ENCODE measurements at regions not wholly inside any gene's neighbourhood (a gene's known extent, or its start where the extent isn't known, plus 50 kb on each side); places are given as distances from the start of the nearest gene placed in this dataset.
A peak's percentile ranks its signal among the peaks of the same experiment; 100 is the strongest.

DNA sequence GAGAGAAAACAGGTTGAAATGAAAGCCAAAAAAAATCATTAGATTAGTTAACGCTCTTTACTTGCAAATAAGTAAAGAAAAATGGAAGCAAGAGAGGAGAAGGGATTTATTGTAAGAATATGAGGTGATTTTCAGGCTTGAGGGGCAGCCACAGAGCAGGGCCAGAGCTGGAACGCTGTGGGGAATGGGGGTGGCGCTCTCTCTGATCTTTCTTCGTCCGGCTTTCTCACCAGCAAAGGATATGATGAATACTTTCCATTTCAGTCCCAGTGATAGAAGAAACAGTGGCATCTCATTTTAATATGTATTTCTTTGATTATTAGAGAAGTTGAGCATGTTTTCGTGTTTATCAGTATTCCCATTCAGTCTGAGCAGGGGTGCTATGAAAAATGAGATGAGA is 112.2 kb downstream of the SKIDA1 start:
- no peak overlapping the region for H2BK15ac ChIP-seq (ENCODE audit: low read depth, poor library complexity, severe bottlenecking)
- WGBS = 86% methylated on average over 6 of the region's 6 CpGs
- H3K27me3 ChIP-seq (ENCODE audit: control insufficient read depth in 1 of 2, insufficient read depth in 1 of 2, low read length in 2 of 2) = no peaks in the 10 kb centered on the region
- H3K4me2 ChIP-seq (ENCODE audit: low read length, poor library complexity, severe bottlenecking) = no peak overlapping the region
- H3K9me3 ChIP-seq (ENCODE audit: control insufficient read depth, low read length) = no peaks in the 10 kb centered on the region
- no peaks in the 10 kb centered on the region for H3K36me3 ChIP-seq (ENCODE audit: control insufficient read depth in 1 of 2, insufficient read depth in 2 of 2, low read depth in 1 of 2, low read length in 2 of 2)
- no peak overlapping the region for H3K27ac ChIP-seq (ENCODE audit: low read length, poor library complexity, severe bottlenecking)
- H3K4ac ChIP-seq (ENCODE audit: low read depth in 1 of 2, low read length in 2 of 2) = no peak overlapping the region
- no peak overlapping the region for H3K4me3 ChIP-seq (ENCODE audit: insufficient read depth in 1 of 2, low read depth in 1 of 2, low read length in 2 of 2)
- H3K23ac ChIP-seq (ENCODE audit: low read length in 2 of 2) = no peak overlapping the region
- no peaks in the 10 kb centered on the region for H3K4me1 ChIP-seq (ENCODE audit: control insufficient read depth, insufficient read depth, low read depth, low read length)
- no peak overlapping the region for H3K18ac ChIP-seq (ENCODE audit: low read depth in 1 of 2, low read length in 2 of 2)
- no peak for DNase-seq
- H3K9ac ChIP-seq (ENCODE audit: low read length) = no peak overlapping the region
- no peak overlapping the region for H2AK5ac ChIP-seq (ENCODE audit: low read length, severe bottlenecking)
- H2BK12ac ChIP-seq (ENCODE audit: low read length in 2 of 2) = no peak overlapping the region
- H3K79me1 ChIP-seq (replicated peaks; ENCODE audit: low read length, poor library complexity, severe bottlenecking) = no peaks in the 10 kb centered on the region
- no peak overlapping the region for H3K14ac ChIP-seq (ENCODE audit: low read length in 2 of 2)
- H2AFZ ChIP-seq (ENCODE audit: low read depth, low read length) = no peak overlapping the region
- H4K8ac ChIP-seq (ENCODE audit: low read length) = no peak overlapping the region
- no peak overlapping the region for H4K91ac ChIP-seq (ENCODE audit: low read length)
- no peak overlapping the region for H2BK5ac ChIP-seq (ENCODE audit: low read depth, low read length, poor library complexity, severe bottlenecking)
- H2BK120ac ChIP-seq (ENCODE audit: low read depth, low read length) = no peak overlapping the region

DNA sequence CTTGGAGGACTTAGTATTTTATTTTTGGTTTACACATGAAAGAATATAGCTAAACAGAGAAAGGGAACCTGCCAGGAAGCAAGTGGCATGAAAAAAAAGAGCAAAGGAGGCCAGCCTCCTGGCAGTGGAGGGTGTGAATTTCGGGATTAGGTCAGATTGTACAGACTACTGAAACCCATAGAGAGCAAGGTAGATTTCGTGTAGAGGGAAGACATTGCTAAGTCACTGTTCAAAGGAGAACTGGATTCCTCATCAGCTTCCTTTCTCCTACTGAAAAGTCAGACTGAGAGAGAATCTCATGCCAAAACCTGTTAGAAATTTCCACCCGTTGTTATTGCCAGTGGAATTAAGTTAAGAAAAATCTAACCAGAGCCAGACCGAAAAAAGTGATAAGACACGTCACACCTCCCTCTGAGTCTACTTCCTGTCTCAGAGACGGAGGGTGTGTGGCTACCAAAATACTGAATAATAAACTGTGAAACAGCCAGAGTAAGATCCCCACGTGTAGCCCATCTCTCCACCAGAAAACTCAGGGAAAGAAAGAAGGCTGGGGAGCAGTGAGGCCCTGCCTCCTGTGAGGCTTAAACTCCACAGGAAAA is 118.8 kb downstream of the SKIDA1 start:
- Histone ChIP-seq H3K27me3 (ENCODE audit: control insufficient read depth in 1 of 2, insufficient read depth in 1 of 2, low read length in 2 of 2) (no peaks in the 10 kb centered on the region), H3K36me3 (ENCODE audit: control insufficient read depth in 1 of 2, insufficient read depth in 2 of 2, low read depth in 1 of 2, low read length in 2 of 2) (no peaks in the 10 kb centered on the region), H2BK12ac (ENCODE audit: low read length in 2 of 2) (no peak overlapping the region), H3K4me3 (ENCODE audit: insufficient read depth in 1 of 2, low read depth in 1 of 2, low read length in 2 of 2) (no peak overlapping the region), H2BK15ac (ENCODE audit: low read depth, poor library complexity, severe bottlenecking) (no peak overlapping the region), H4K8ac (ENCODE audit: low read length) (no peak overlapping the region), H4K91ac (ENCODE audit: low read length) (no peak overlapping the region), H3K4me1 (ENCODE audit: control insufficient read depth, insufficient read depth, low read depth, low read length) (peaks cover 5% of the 10 kb centered on the region), H3K4me2 (ENCODE audit: low read length, poor library complexity, severe bottlenecking) (no peak overlapping the region), H3K27ac (ENCODE audit: low read length, poor library complexity, severe bottlenecking) (no peak overlapping the region), H3K4ac (ENCODE audit: low read depth in 1 of 2, low read length in 2 of 2) (no peak overlapping the region), H3K14ac (ENCODE audit: low read length in 2 of 2) (no peak overlapping the region), H2AFZ (ENCODE audit: low read depth, low read length) (no peak overlapping the region), H3K23ac (ENCODE audit: low read length in 2 of 2) (no peak overlapping the region), H3K9me3 (ENCODE audit: control insufficient read depth, low read length) (no peaks in the 10 kb centered on the region), H2AK5ac (ENCODE audit: low read length, severe bottlenecking) (no peak overlapping the region), H3K18ac (ENCODE audit: low read depth in 1 of 2, low read length in 2 of 2) (no peak overlapping the region), H3K9ac (ENCODE audit: low read length) (peak overlapping the region; percentile 43), H3K79me1 (replicated peaks; ENCODE audit: low read length, poor library complexity, severe bottlenecking) (no peaks in the 10 kb centered on the region), H2BK120ac (ENCODE audit: low read depth, low read length) (no peak overlapping the region), H2BK5ac (ENCODE audit: low read depth, low read length, poor library complexity, severe bottlenecking) (no peak overlapping the region)
- no peak for DNase-seq
- 78% methylated on average over 7 of the region's 7 CpGs for WGBS

DNA sequence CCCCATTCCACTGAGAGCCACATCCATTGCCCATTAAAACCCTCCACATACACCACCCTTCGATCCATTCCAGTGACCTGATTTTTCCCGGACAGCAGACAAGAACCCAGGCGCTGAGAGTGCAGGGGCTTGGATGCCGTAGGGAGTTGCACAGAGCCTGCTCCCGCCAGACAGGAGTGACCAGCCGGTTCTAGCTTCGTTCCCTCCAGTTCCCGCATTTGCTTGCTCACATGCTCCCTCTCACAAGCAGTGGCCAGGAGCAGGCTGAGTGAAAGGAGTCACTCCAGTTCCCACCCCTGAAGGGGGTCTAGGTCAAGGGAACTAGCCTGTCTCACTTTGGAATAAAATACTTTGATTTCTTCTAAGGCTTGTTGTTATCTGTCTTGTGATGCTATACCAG is 119.5 kb downstream of the SKIDA1 start:
- Histone ChIP-seq H3K9me3 (ENCODE audit: control insufficient read depth, low read length) (no peaks in the 10 kb centered on the region), H3K4me2 (ENCODE audit: low read length, poor library complexity, severe bottlenecking) (no peak overlapping the region), H4K91ac (ENCODE audit: low read length) (no peak overlapping the region), H2BK15ac (ENCODE audit: low read depth, poor library complexity, severe bottlenecking) (no peak overlapping the region), H3K4ac (ENCODE audit: low read depth in 1 of 2, low read length in 2 of 2) (no peak overlapping the region), H2AFZ (ENCODE audit: low read depth, low read length) (no peak overlapping the region), H3K18ac (ENCODE audit: low read depth in 1 of 2, low read length in 2 of 2) (no peak overlapping the region), H3K27ac (ENCODE audit: low read length, poor library complexity, severe bottlenecking) (no peak overlapping the region), H3K14ac (ENCODE audit: low read length in 2 of 2) (no peak overlapping the region), H2AK5ac (ENCODE audit: low read length, severe bottlenecking) (no peak overlapping the region), H3K27me3 (ENCODE audit: control insufficient read depth in 1 of 2, insufficient read depth in 1 of 2, low read length in 2 of 2) (no peaks in the 10 kb centered on the region), H3K23ac (ENCODE audit: low read length in 2 of 2) (no peak overlapping the region), H3K4me3 (ENCODE audit: insufficient read depth in 1 of 2, low read depth in 1 of 2, low read length in 2 of 2) (no peak overlapping the region), H3K4me1 (ENCODE audit: control insufficient read depth, insufficient read depth, low read depth, low read length) (peaks cover 5% of the 10 kb centered on the region), H2BK120ac (ENCODE audit: low read depth, low read length) (no peak overlapping the region), H3K36me3 (ENCODE audit: control insufficient read depth in 1 of 2, insufficient read depth in 2 of 2, low read depth in 1 of 2, low read length in 2 of 2) (no peaks in the 10 kb centered on the region), H2BK5ac (ENCODE audit: low read depth, low read length, poor library complexity, severe bottlenecking) (no peak overlapping the region), H4K8ac (ENCODE audit: low read length) (no peak overlapping the region), H2BK12ac (ENCODE audit: low read length in 2 of 2) (no peak overlapping the region), H3K9ac (ENCODE audit: low read length) (no peak overlapping the region), H3K79me1 (replicated peaks; ENCODE audit: low read length, poor library complexity, severe bottlenecking) (no peaks in the 10 kb centered on the region)
- DNase-seq = no peak
- 87% methylated on average over 8 of the region's 8 CpGs for WGBS

DNA sequence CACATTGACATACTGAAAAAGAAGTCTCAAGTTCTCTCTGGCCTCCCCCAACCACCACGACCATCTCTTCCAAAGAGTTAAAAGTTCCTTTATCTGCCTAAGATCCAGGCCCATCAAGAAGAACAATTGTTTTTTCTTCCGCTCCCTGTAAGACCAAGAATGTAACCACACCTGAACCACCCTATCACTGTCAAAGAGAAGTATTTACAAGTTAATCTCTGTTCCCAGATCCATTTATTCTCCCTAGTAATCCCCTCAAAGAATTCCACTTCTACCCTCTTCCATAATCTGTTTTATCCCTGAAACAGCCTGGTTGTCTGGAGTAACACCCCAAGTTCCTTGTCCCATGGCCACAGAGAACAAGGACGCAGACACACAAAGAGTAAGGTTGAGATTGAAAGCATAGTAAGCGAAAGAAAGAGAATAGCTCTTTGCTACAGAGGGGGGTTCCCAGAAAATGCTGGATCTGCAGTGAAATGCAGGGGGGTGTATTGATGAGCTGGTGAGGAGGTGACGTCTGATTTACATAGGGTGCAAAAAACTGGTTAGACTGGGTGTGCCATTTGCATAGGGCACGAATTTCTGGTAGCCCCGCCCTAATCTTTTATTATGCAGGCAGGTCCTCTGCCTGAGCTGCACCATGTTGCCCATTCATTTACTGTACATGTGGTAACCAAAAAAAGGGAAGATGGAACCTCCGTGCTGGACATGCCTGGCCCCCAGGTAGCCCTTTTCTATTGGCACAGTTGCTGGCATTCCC is 122.0 kb downstream of the SKIDA1 start:
- H3K9ac ChIP-seq (ENCODE audit: low read length) = no peak overlapping the region
- no peak overlapping the region for H3K14ac ChIP-seq (ENCODE audit: low read length in 2 of 2)
- no peak overlapping the region for H3K4me2 ChIP-seq (ENCODE audit: low read length, poor library complexity, severe bottlenecking)
- no peak overlapping the region for H2BK5ac ChIP-seq (ENCODE audit: low read depth, low read length, poor library complexity, severe bottlenecking)
- no peak overlapping the region for H2AK5ac ChIP-seq (ENCODE audit: low read length, severe bottlenecking)
- WGBS = 90% methylated on average over 8 of the region's 8 CpGs
- H2BK120ac ChIP-seq (ENCODE audit: low read depth, low read length) = no peak overlapping the region
- no peak overlapping the region for H3K18ac ChIP-seq (ENCODE audit: low read depth in 1 of 2, low read length in 2 of 2)
- peaks cover 8% of the 10 kb centered on the region for H3K4me1 ChIP-seq (ENCODE audit: control insufficient read depth, insufficient read depth, low read depth, low read length)
- H2AFZ ChIP-seq (ENCODE audit: low read depth, low read length) = no peak overlapping the region
- no peak for DNase-seq
- H3K23ac ChIP-seq (ENCODE audit: low read length in 2 of 2) = no peak overlapping the region
- no peak overlapping the region for H3K27ac ChIP-seq (ENCODE audit: low read length, poor library complexity, severe bottlenecking)
- no peak overlapping the region for H4K91ac ChIP-seq (ENCODE audit: low read length)
- no peak overlapping the region for H2BK12ac ChIP-seq (ENCODE audit: low read length in 2 of 2)
- H3K4me3 ChIP-seq (ENCODE audit: insufficient read depth in 1 of 2, low read depth in 1 of 2, low read length in 2 of 2) = no peak overlapping the region
- no peak overlapping the region for H2BK15ac ChIP-seq (ENCODE audit: low read depth, poor library complexity, severe bottlenecking)
- H4K8ac ChIP-seq (ENCODE audit: low read length) = no peak overlapping the region
- no peaks in the 10 kb centered on the region for H3K79me1 ChIP-seq (replicated peaks; ENCODE audit: low read length, poor library complexity, severe bottlenecking)
- H3K4ac ChIP-seq (ENCODE audit: low read depth in 1 of 2, low read length in 2 of 2) = no peak overlapping the region
- no peaks in the 10 kb centered on the region for H3K36me3 ChIP-seq (ENCODE audit: control insufficient read depth in 1 of 2, insufficient read depth in 2 of 2, low read depth in 1 of 2, low read length in 2 of 2)
- H3K9me3 ChIP-seq (ENCODE audit: control insufficient read depth, low read length) = no peaks in the 10 kb centered on the region
- H3K27me3 ChIP-seq (ENCODE audit: control insufficient read depth in 1 of 2, insufficient read depth in 1 of 2, low read length in 2 of 2) = no peaks in the 10 kb centered on the region
